Liver (tissue), 8 donors: ENCODE measurements at regions not wholly inside any gene's neighbourhood (a gene's known extent, or its start where the extent isn't known, plus 50 kb on each side); places are given as distances from the start of the nearest gene placed in this dataset.
"Not testable (repeated sequence)": the region's sequence is repeated elsewhere in the genome, so short reads cannot be mapped to it uniquely, and the experiment has no call there.

ENCODE experiments used
- DNase-seq: peaks from one replicate; pipeline ENCODE4 v3.0.0-alpha.2; 2017; ENCODE audit warnings: low spot score
- H3K27ac ChIP-seq, 2 donors: one replicate each; pipeline ENCODE4 v1.7.0; 2013; ENCODE audit warnings: inconsistent platforms in 2 of 2, low read length in 2 of 2, control low read depth in 1 of 2, low read depth in 1 of 2, mild to moderate bottlenecking in 1 of 2
- H3K27me3 ChIP-seq, 4 donors: one replicate each; pipeline versions ENCODE4 v1.6.1 to v1.7.0; 2013; ENCODE audit warnings: low read length in 3 of 4, inconsistent platforms in 1 of 4, mild to moderate bottlenecking in 1 of 4, moderate library complexity in 1 of 4; ENCODE audit not compliant: control insufficient read depth in 4 of 4, insufficient read depth in 4 of 4
- H3K36me3 ChIP-seq, 4 donors: one replicate each; pipeline versions ENCODE4 v1.6.1 to v1.7.0; 2013; ENCODE audit warnings: low read length in 3 of 4, mild to moderate bottlenecking in 3 of 4, low read depth in 1 of 4, moderate library complexity in 1 of 4; ENCODE audit not compliant: control insufficient read depth in 4 of 4, insufficient read depth in 3 of 4
- H3K4me1 ChIP-seq, 4 donors: one replicate each; pipeline versions ENCODE4 v1.6.1 to v1.7.0; 2013; ENCODE audit warnings: low read length in 3 of 4, mild to moderate bottlenecking in 3 of 4, moderate library complexity in 1 of 4; ENCODE audit not compliant: control insufficient read depth in 4 of 4, insufficient read depth in 4 of 4
- H3K4me3 ChIP-seq, 3 donors: one replicate each; pipeline versions ENCODE4 v1.6.1 to v1.7.0; 2013; ENCODE audit warnings: low read length in 3 of 3, control low read depth in 1 of 3, low read depth in 1 of 3, mild to moderate bottlenecking in 1 of 3
- H3K9ac ChIP-seq, 2 donors: one replicate each; pipeline ENCODE4 v1.7.0; 2013; ENCODE audit warnings: low read length in 2 of 2, mild to moderate bottlenecking in 2 of 2, moderate library complexity in 2 of 2, control low read depth in 1 of 2, low read depth in 1 of 2
- H3K9me3 ChIP-seq, 4 donors: one replicate each; pipeline versions ENCODE4 v1.6.1 to v1.7.0; 2013; ENCODE audit warnings: low read length in 3 of 4; ENCODE audit not compliant: control insufficient read depth in 4 of 4
- EGR1 ChIP-seq, 2 donors: IDR thresholded peaks; 2 replicates each; pipeline ENCODE4 v1.6.1; 2016 to 2018; ENCODE audit warnings: antibody characterized with exemption in 2 of 2, low read depth in 2 of 2
- FOXA1 ChIP-seq: IDR thresholded peaks from 2 replicates; pipeline ENCODE4 v1.6.1; 2016; ENCODE audit warnings: antibody characterized with exemption
- FOXA2 ChIP-seq: IDR thresholded peaks from 2 replicates; pipeline ENCODE4 v1.6.1; 2016; ENCODE audit warnings: antibody characterized with exemption
- GABPA ChIP-seq, 2 donors: IDR thresholded peaks in 1 of 2; conservative IDR thresholded peaks in 1 of 2; 2 replicates each; pipeline ENCODE4 v1.6.1; 2016; ENCODE audit warnings: antibody characterized with exemption in 2 of 2, mild to moderate bottlenecking in 1 of 2, moderate library complexity in 1 of 2
- HNF4A ChIP-seq, 2 donors: conservative IDR thresholded peaks; 2 replicates each; pipeline ENCODE4 v1.6.1; 2016; ENCODE audit warnings: antibody characterized with exemption in 2 of 2, mild to moderate bottlenecking in 2 of 2
- HNF4G ChIP-seq: IDR thresholded peaks from 2 replicates; pipeline ENCODE4 v1.6.1; 2016; ENCODE audit warnings: antibody characterized with exemption
- JUND ChIP-seq, 2 donors: IDR thresholded peaks; 2 replicates each; pipeline ENCODE4 v1.6.1; 2016; ENCODE audit warnings: antibody characterized with exemption in 2 of 2
- NR2F2 ChIP-seq: IDR thresholded peaks from 2 replicates; pipeline ENCODE4 v1.6.1; 2016; ENCODE audit warnings: antibody characterized with exemption
- RXRA ChIP-seq, 2 donors: IDR thresholded peaks; 2 replicates each; pipeline ENCODE4 v1.6.1; 2017 to 2018; ENCODE audit warnings: antibody characterized with exemption in 2 of 2, mild to moderate bottlenecking in 1 of 2
- SP1 ChIP-seq: IDR thresholded peaks from 2 replicates; pipeline ENCODE4 v1.6.1; 2018; ENCODE audit warnings: antibody characterized with exemption, mild to moderate bottlenecking
- TAF1 ChIP-seq: conservative IDR thresholded peaks from 2 replicates; pipeline ENCODE4 v1.6.1; 2016; ENCODE audit warnings: antibody characterized with exemption, mild to moderate bottlenecking
- YY1 ChIP-seq: IDR thresholded peaks from 2 replicates; pipeline ENCODE4 v1.6.1; 2016; ENCODE audit warnings: antibody characterized with exemption, mild to moderate bottlenecking
- WGBS: extraction: QIAGEN DNeasy Blood & Tissue Kit; methylation state at CpG from one replicate; pipeline ENCODE4 v1.1.7; 2013; 5-methylcytosine and 5-hydroxymethylcytosine counted together
- TF ChIP-seq, protein P1 (sequence below): fragments of 150-350 bp; IDR thresholded peaks from 2 replicates; pipeline ENCODE4 v1.5.1; 2017; ENCODE audit warnings: improper control_type of control experiment, low read depth, low read length; ENCODE audit not compliant: missing input control
- TF ChIP-seq, protein P2 (sequence below): IDR thresholded peaks from 2 replicates; pipeline ENCODE4 v1.6.1; 2016; ENCODE audit warnings: antibody characterized with exemption
- TF ChIP-seq, protein P3 (sequence below): IDR thresholded peaks from 2 replicates; pipeline ENCODE4 v1.6.1; 2016; ENCODE audit warnings: antibody characterized with exemption
- TF ChIP-seq, protein P4 (sequence below): IDR thresholded peaks from 2 replicates; pipeline ENCODE4 v1.6.1; 2016; ENCODE audit warnings: antibody characterized with exemption, mild to moderate bottlenecking
- donor health status: healthy.
- donor health status: healthy.
- donor health status: healthy.
- donor health status: healthy.
- donor health status: healthy.

DNA sequence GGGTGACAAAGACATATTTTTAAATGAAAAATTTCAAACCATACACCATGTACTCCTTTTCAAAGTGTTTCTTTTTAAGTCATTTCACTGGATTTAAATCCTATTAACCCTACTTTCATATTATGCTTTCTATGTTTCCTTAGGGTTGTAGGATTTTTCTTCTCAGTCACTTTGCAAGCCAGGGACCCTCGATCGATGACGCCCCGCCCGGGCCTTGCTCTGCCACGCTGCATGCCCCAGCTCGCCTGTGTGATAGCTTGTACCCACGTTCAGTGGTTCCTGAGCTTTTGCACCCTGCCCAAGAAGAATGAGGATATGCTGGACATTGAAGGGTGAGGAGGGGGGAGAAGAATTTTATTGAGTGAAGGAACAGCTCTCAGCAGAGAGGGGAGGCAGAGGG, 568.0 kb downstream of the TRIB2 start:
- no peak for TF ChIP-seq RXRA (IDR thresholded peaks at IDR 0.05)
- no peak for TF ChIP-seq YY1
- TF ChIP-seq, protein P1, sequence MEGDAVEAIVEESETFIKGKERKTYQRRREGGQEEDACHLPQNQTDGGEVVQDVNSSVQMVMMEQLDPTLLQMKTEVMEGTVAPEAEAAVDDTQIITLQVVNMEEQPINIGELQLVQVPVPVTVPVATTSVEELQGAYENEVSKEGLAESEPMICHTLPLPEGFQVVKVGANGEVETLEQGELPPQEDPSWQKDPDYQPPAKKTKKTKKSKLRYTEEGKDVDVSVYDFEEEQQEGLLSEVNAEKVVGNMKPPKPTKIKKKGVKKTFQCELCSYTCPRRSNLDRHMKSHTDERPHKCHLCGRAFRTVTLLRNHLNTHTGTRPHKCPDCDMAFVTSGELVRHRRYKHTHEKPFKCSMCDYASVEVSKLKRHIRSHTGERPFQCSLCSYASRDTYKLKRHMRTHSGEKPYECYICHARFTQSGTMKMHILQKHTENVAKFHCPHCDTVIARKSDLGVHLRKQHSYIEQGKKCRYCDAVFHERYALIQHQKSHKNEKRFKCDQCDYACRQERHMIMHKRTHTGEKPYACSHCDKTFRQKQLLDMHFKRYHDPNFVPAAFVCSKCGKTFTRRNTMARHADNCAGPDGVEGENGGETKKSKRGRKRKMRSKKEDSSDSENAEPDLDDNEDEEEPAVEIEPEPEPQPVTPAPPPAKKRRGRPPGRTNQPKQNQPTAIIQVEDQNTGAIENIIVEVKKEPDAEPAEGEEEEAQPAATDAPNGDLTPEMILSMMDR = no peak
- TF ChIP-seq SP1 = no peak
- no peak for TF ChIP-seq HNF4G
- TF ChIP-seq GABPA (IDR thresholded peaks at IDR 0.05 in 1 of 2, conservative IDR thresholded peaks at IDR 0.05 in 1 of 2) = no peak
- TF ChIP-seq, protein P2, sequence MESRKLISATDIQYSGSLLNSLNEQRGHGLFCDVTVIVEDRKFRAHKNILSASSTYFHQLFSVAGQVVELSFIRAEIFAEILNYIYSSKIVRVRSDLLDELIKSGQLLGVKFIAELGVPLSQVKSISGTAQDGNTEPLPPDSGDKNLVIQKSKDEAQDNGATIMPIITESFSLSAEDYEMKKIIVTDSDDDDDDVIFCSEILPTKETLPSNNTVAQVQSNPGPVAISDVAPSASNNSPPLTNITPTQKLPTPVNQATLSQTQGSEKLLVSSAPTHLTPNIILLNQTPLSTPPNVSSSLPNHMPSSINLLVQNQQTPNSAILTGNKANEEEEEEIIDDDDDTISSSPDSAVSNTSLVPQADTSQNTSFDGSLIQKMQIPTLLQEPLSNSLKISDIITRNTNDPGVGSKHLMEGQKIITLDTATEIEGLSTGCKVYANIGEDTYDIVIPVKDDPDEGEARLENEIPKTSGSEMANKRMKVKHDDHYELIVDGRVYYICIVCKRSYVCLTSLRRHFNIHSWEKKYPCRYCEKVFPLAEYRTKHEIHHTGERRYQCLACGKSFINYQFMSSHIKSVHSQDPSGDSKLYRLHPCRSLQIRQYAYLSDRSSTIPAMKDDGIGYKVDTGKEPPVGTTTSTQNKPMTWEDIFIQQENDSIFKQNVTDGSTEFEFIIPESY = no peak
- no peak for TF ChIP-seq HNF4A (conservative IDR thresholded peaks at IDR 0.05)
- TF ChIP-seq, protein P3, sequence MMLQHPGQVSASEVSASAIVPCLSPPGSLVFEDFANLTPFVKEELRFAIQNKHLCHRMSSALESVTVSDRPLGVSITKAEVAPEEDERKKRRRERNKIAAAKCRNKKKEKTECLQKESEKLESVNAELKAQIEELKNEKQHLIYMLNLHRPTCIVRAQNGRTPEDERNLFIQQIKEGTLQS = no peak
- no peak for TF ChIP-seq NR2F2
- no peak for TF ChIP-seq FOXA2
- peaks cover 0 to 2% (median 0%) of the 10 kb centered on the region in 4 donors for H3K9me3 ChIP-seq
- H3K4me3 ChIP-seq = no peak overlapping the region
- H3K27me3 ChIP-seq = no peaks in the 10 kb centered on the region
- no peak for DNase-seq
- H3K36me3 ChIP-seq = no peaks in the 10 kb centered on the region
- H3K9ac ChIP-seq = no peak overlapping the region
- 81% methylated on average over 8 of the region's 8 CpGs for WGBS
- no peaks in the 10 kb centered on the region for H3K4me1 ChIP-seq
- H3K27ac ChIP-seq = no peak overlapping the region

DNA sequence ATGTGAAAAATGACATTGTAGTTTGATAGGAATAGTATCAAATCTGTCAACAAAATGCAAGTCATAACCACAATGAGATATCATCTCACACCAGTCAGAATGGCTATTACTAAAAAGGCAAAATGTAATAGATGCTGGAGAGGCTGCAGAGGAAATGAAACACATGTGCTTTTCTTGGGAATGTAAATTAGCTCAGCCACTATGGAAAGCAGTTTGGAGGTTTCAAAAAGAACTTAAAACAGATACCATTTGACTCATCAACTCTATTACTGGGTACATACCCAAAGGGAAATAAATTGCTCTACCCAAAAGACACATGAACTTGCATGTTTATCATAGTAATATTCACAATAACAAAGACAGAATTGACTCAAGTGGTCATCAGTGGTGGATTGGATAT, 572.6 kb downstream of the TRIB2 start:
- no peaks in the 10 kb centered on the region for H3K4me1 ChIP-seq
- no peak overlapping the region for H3K27ac ChIP-seq
- TF ChIP-seq TAF1 = no peak
- no peak for TF ChIP-seq GABPA (IDR thresholded peaks at IDR 0.05 in 1 of 2, conservative IDR thresholded peaks at IDR 0.05 in 1 of 2)
- TF ChIP-seq, protein P2 = no peak
- TF ChIP-seq, protein P4, sequence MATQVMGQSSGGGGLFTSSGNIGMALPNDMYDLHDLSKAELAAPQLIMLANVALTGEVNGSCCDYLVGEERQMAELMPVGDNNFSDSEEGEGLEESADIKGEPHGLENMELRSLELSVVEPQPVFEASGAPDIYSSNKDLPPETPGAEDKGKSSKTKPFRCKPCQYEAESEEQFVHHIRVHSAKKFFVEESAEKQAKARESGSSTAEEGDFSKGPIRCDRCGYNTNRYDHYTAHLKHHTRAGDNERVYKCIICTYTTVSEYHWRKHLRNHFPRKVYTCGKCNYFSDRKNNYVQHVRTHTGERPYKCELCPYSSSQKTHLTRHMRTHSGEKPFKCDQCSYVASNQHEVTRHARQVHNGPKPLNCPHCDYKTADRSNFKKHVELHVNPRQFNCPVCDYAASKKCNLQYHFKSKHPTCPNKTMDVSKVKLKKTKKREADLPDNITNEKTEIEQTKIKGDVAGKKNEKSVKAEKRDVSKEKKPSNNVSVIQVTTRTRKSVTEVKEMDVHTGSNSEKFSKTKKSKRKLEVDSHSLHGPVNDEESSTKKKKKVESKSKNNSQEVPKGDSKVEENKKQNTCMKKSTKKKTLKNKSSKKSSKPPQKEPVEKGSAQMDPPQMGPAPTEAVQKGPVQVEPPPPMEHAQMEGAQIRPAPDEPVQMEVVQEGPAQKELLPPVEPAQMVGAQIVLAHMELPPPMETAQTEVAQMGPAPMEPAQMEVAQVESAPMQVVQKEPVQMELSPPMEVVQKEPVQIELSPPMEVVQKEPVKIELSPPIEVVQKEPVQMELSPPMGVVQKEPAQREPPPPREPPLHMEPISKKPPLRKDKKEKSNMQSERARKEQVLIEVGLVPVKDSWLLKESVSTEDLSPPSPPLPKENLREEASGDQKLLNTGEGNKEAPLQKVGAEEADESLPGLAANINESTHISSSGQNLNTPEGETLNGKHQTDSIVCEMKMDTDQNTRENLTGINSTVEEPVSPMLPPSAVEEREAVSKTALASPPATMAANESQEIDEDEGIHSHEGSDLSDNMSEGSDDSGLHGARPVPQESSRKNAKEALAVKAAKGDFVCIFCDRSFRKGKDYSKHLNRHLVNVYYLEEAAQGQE = no peak
- no peak for TF ChIP-seq NR2F2
- TF ChIP-seq JUND (IDR thresholded peaks at IDR 0.05) = no peak
- TF ChIP-seq EGR1 (IDR thresholded peaks at IDR 0.05; ENCODE audit: low read depth in 2 of 2) = no peak
- TF ChIP-seq, protein P3 = no peak
- TF ChIP-seq YY1 = no peak
- no peak for TF ChIP-seq RXRA (IDR thresholded peaks at IDR 0.05)
- TF ChIP-seq FOXA1 = no peak
- no peak for TF ChIP-seq HNF4A (conservative IDR thresholded peaks at IDR 0.05)
- no peak for DNase-seq
- H3K36me3 ChIP-seq = no peaks in the 10 kb centered on the region
- H3K9ac ChIP-seq = no peak overlapping the region
- no peaks in the 10 kb centered on the region for H3K27me3 ChIP-seq
- H3K9me3 ChIP-seq = peaks cover 0 to 2% (median 0%) of the 10 kb centered on the region in 4 donors
- H3K4me3 ChIP-seq = no peak overlapping the region

DNA sequence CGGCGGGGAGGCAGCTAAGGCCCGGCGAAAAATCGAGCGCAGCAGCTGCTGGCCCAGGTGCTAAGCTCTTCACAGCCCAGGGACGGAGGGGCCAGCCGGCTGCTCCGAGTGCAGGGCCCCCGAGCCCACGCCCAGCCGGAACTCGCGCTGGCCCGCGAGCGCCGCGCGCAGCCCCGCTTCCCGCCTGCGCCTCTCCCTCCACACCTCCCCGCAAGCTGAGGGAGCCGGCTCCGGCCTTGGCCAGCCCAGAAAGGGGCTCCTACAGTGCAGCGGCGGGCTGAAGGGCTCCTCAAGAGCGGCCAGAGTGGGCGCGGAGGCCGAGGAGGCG, 591.7 kb downstream of the TRIB2 start:
- DNase-seq = not testable (repeated sequence)

More for the DNA sequence above, 591.7 kb downstream of the TRIB2 start:
- H3K9me3 ChIP-seq, H3K4me3 ChIP-seq, H3K27me3 ChIP-seq, H3K9ac ChIP-seq, H3K4me1 ChIP-seq, H3K36me3 ChIP-seq, H3K27ac ChIP-seq: not testable (repeated sequence)
- 75% methylated on average over 33 of the region's 33 CpGs for WGBS
